GM21390 (cell line): ENCODE measurements at regions not wholly inside any gene's neighbourhood (a gene's known extent, or its start where the extent isn't known, plus 50 kb on each side); places are given as distances from the start of the nearest gene placed in this dataset.
A peak's percentile ranks its signal among the peaks of the same experiment; 100 is the strongest.
"Not testable (repeated sequence)": the region's sequence is repeated elsewhere in the genome, so short reads cannot be mapped to it uniquely, and the experiment has no call there.

ENCODE experiments used
- ATAC-seq: cut with Tn5 transposase; IDR thresholded peaks from one replicate; pipeline ENCODE4 v1.9.1; 2021; ENCODE audit not compliant: unreplicated experiment

DNA sequence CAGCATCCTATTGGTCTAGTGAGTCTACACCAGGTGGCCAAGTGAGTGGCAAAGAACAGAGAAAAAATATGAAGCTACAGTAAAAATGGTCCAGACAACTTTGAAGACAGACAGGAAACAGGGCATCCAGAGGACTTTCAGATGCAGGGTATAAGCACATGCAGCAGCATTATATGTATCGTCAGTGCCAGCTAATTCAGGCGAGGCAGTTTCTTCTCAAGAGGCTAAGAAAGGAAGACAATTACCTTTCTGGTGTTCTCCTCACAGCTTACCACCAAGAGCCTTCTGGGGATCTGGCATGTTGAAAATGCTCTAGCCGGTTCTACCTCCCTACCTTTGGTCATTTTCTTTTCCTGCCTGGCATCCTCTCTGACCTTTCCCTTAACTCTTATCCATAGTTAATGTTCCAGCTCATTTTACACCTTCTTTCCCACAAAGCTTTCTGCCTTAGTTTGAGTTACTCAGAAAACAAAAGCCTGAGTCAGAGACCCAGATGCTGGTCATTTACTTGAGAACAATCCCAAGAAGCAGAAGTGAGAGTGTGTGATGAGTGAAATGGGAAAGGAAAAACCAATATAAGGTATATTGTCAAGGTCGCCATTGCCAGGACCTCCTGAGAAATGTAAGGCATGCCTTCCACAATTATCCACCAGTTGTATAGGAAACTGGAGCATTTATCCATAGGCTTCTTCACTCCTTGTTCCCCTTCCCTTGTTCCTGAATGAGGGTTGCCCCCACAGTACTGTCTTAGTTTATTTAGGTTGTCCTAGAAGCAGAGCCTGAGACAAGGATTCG is 444.1 kb downstream of the PLPP3 start:
- ATAC-seq: peak; percentile 51

DNA sequence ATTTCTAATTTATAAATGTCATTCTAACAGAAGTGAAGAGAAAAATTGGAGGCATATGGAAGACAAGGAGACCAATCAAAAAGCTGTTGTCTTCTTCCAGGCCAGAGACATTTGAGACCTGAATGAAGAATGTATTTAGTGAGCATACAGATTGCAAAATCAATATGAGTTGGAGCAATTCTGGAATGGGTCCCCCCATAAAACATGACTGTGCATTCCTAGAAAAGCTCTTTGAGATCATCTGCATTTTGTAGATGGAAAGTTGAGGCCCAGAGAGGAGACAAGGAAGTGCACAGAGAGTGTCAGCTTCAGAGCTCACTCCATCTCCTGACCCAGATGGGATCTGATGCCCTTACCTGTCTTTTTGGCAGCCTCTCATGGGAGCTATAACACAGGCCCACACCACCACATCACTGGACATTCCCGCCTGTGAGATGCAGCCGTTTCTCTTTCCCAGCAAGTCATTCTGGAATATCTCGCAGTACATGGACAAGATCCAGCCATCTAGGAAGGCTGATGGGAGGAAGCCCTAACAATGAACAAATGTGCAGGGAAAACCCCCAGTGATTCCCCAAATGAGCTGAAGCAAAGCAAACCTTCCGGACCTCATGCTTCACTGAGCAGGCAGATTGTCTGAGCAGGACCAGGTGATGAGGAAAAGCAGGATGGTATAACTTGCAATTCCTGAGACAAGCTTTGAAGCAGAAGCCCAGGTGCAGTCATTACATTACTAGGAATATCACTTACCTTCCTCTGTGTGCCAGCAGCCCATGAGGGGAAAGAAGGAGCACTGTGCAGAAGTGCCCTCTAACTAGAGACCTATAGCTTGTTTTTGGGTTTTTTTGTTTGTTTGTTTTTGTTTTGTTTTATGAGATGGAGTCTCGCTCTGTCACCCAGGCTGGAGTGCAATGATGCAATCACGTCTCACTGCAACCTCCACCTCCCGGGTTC is 445.6 kb downstream of the PLPP3 start:
- ATAC-seq: peak; percentile 65

DNA sequence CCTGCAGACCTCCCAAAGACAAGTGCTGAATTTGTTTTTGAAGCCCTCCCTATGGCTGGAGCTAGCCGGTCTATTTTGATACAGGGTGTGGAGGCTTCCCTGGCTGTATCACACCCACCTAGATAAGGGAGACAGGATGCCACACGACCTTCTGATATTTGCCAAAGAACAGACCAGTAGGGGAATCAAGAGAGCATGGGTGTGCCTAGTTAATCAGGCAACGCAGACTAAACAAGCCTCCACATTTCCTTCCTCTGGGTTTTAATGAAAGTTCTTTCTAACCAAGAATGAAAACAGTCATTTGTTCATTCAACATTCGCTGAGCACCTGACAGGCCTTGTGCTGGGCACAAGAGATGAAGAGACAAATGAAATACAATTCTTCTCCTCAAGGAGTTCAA is 446.8 kb downstream of the PLPP3 start:
- no peak for ATAC-seq

DNA sequence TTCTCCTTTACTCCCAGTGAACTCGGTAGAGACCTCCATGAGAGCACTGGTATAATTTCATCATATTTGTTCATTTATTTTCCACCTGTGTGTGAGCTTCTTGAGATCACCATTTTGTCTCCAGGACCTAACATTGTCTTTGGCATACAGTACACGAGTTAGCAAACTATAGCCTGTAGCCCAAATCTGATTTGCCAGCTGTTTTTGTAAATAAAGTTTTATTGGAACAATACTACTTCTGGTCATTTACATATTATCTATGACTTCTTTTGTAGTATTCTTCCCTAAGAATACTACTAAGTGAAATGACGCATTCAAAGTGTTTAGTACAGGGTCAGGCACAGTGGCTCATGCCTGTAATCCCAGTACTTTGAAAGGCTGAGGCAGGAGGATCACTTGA is 449.5 kb downstream of the PLPP3 start:
- no peak for ATAC-seq

DNA sequence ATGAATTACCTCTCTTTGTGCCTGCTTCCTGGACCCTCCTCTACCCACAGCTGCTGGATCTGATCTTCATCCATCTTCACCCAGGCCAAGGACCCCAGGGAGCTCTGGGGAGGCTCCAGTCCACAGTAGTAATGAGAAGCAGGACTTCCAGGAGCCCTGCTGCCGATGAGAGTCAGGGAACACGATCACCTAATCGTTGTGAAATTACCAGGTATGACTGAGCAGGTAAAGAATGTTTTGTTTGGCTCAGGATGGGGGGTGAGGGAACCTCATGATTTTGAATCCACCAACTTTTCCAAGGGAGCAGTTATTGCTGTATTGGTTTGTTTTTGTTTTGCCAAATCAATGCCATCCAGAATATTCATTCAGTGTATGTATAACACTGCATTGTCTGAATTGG is 454.0 kb downstream of the PLPP3 start:
- no peak for ATAC-seq

DNA sequence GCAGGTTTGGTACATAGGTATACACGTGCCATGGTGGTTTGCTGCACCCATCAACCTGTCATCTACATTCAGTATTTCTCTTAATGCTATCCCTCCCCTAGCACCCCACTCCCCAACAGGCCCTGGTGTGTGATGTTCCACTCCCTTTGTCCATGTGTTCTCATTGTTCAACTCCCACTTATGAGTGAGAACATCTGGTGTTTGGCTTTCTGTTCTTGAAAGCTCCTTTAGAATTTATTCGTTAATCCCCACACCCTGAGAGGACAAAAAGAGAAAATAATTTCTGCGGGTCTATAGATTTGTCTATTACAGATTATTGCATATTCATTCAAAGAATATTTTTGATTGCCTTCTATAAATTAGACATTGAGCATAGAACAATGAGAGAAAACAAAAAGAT is 455.5 kb downstream of the PLPP3 start:
- ATAC-seq: no peak

DNA sequence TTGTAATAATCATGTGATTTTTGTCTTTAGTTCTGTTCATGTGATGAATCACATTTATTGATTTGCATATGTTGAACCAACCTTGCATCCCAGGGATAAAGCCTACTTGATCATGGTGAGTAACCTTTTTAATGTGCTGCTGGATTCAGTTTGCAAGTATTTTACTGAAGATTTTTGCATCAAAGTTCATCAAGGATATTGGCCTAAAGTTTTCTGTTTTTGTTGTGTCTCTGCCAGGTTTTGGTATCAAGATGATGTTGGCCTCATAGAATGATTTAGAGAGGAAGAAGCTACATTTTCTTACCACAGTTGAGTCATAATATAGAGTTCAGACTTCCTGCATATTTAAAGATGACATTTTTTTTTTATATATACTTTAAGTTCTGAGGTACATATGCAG is 455.9 kb downstream of the PLPP3 start:
- ATAC-seq: no peak

DNA sequence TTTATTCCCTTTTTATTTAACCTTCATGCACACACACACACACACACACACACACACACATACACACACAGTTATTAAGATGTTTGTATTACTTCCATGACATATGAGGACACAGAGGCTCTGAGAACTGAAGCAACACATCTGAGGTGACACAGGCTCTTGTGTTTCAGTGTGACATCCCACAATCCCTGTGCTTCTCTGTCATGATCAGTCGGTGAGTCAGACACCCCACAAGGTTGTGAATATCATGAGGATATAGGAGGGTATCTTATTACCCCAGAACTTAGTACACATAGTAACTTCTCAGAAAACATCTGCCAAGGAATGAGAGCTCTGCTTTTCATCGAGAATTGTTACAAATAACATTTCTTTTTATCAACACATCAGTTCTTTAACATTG is 459.3 kb downstream of the PLPP3 start:
- ATAC-seq: no peak

DNA sequence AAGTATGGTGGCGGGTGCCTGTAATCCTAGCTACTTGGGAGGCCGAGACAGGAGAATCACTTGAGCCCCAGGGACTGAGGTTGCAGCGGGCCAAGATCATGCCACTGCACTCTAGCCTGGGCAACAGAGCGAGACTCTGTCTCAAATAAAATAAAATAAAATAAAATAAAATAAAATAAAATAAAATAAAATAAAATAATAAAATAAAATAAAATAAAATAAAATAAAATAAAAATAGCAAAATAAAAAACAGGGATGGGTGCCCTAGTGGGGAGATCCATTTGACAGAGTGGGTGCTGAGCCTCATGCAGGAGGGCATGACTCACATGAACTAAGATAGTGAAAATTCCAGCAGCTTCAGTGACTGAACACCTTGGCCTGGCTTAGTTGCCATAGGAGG is 460.7 kb downstream of the PLPP3 start:
- not testable (repeated sequence) for ATAC-seq

DNA sequence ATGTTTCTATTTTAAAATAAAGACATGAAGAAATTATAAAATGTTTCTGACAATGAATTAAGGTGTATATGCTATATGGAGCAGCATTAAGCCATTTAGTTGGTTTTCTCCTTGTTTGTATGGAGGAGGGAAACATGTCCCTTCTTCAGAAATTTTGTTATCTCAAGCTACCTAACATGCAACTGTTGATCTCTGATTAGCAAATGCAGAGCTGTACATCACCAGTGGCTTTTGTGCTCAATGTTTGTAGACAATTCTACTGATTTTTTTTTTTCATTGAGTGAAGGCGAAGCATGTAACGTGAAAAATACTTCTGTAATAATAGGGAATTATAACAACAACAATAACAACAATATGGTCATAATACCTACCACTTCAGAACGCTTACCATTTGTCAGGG is 463.7 kb downstream of the PLPP3 start:
- ATAC-seq: no peak

DNA sequence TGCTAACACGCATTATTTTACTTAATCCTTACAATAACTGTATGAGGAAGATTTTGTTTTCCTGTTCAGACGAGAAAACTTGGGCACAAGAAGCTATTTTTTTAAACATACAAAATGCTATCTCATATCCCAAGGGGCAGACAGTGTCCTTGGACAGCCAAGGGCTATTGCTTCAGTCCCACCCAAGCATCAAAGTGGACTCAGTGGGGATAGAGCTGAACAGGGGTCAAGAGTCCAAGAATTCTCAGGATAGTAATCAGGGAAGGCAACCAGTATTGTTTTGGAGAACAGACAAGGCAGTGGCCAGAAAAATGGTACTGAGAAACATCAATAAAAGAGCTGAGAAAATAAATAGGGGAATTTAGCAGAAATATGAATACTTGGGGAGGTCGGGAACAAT is 465.7 kb downstream of the PLPP3 start:
- ATAC-seq: no peak

DNA sequence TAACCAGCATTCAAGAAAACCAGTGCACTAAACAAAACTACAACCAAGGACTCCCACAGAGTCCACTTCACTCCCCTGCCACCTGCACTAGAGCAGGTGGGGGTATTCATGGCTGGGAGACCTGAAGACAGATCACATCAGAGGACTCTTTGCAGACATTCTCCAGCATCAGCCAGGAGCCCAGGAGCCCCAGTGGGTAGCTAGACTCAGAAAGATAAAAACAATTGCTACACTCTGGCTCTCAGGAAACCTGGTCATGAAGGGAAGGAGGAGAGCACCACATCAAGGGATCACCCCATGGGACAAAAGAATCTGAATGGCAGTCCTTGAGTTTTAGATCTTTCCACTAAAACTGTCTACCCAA is 472.1 kb downstream of the PLPP3 start:
- no peak for ATAC-seq

DNA sequence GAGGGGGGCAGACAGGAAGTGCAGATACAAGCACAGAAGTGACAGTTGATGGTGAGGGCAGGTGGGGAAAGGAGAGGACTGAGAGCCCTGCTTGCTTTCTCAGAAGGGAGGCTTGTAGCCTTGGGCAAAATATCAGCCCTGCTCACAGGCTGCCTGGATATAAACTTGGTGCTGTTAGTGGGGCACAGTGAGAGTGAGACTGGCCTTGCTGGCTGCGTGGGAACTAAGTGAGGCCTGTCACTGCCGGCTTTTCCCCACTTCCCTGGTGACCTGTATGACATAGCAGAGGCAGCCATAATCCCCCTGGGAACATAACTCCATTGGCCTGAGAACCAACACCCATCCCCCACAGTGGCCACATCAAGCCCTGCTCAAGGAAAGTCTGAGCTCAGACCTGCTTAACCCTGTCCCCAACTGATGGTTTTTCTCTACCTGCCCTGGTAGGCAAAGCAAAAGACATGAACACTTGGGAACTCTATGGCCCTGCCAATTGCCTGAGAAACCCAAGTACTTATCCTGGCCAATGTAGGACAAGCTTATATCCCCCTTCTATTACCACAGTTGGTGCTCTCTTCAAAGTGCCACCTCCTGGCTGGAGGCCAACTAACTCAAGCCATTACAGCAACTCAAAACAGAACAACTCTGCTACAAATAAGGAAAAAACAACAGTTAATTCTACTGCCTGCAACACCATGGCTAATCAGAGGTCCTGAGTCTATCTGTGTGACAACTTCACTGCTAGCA is 472.7 kb downstream of the PLPP3 start:
- no peak for ATAC-seq

DNA sequence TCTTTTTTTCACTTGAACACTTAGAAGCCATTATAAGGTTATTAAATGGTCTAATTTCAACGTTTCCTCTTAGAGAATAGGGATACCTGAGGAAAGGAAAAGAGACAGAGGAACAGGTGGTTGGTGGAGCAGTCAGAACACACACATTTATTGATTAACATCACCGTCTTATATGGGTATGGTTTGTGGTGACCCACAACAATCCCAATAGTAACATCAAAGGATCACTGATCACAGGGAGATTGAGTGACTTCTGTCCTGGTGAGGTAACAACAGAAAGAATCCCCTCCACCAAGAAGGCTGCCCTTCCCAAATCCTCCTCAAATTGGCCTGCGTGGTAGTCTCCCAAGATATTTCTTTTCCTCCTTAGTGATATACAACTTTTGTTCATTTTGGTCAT is 474.0 kb downstream of the PLPP3 start:
- no peak for ATAC-seq

DNA sequence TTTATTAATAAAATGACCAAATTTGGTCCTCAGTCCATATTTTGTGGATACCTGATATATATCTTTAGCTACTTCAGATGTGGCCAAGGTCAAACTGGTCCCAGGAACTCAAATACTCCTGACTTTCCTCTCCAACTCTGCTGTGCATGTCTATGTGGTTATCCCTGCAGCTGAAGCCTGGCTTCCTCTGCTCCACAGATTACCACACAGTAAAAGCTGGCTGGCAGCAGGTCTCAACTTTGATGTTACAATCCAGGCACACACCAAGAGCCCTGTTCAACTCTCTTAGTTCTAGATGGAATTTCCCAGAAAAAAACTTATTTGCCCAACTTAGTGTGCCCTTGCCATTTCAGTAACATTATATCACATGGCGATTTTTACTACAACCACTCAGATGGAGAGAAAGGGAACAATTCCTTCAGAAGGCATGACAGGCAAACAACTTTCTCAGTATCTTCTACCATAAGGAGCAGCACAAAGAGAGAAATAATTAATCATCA is 479.5 kb downstream of the PLPP3 start:
- no peak for ATAC-seq

DNA sequence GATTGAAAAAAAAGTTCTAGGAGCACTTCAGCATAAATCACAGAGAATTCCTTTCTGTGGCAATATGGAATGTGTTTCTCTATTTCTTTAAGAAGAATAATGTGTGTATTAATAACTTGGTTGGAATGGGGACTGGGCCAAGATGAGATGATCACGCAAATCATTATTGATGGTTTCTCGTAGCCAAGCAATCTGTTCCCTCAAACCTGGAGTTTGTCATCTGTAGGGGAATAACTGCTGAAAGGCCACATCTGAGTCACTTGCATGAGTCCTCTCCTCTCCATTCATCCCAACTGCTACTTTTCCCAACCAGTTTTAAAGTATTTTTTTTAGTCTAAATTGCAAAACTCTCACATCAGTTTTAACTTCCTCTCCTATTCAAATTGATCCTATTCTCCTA is 480.4 kb downstream of the PLPP3 start:
- ATAC-seq: no peak

DNA sequence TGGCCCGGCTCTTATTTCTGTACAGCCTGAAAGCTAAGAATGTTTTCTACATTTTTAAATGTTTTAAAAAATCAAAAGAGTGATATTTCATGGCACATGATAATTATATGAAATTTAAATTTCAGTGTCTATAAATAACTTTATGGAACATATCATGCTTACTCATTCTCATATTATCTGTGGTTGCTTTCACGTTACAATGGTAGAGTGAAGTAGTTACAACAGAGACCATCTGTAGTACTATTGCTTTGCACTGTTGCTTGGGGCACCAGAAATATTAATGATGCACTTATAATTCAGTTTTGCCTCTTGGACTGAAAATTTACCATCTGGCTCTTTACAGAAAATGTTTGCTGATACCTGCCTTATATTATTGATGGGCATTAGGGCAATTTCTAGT is 481.6 kb downstream of the PLPP3 start:
- ATAC-seq: no peak

DNA sequence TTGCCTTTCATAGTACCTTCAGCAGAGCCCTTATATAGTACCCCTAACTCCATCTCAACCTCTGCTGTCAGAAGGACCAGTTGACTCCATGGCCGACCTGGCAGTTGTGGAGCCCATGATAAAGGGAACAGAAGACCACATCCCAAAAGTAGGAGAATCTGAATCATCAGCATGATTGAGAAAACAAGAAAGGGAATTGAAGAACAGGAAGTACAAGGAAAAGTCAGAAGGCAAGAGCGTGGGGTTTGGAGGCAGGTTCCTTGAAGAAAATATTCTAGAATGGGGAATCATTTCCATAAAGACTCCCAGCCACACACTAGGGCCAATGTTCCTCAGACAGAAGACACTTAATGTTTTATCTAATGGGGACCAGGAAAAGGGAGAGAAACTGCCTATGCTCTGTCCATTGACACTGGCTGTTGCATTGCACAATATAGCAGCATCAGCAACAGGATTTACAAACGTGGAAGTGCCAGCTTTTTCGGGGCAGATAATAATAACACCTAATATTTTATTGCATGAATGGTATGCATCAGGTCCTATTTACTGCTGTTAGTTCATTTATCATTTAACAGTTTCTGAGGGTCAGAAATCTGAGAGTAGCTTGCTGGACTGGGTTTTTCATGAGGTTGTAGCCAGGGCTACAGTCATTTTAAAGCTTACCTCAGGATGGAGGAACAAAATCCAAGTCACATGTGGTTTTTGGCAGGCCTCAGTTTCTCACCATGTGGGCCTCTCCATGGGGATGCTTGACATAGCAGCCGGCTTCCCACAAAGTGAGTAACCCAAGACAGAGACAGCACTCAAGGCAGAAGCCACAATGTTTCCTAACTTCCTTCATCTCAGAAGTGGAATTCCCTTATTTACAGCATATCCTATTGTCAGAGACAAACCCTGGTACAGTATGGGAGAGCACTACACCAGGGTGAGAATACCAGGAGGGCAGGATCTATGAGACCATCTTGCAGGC is 483.4 kb downstream of the PLPP3 start:
- no peak for ATAC-seq

DNA sequence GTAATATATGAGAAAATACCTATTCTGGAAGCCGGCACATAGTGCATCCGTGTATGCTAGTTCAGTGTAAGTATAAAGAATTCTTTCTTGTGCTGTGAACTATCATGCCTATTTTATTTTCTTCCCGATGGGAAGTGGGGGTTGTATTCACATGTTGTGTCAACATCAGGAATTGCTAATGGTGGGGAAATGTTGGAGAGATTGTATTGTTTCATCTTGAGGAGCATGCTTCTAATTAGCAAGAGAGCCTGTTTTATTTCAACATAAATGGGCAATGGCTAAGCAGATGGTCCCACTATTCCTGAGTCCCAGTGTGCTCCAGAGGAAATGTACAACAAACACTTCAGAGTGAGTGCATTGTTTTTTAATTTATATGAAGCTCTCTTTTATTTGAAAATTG is 485.2 kb downstream of the PLPP3 start:
- ATAC-seq: no peak
